ENCODE measurements at regions not wholly inside any gene's neighbourhood (a gene's known extent, or its start where the extent isn't known, plus 50 kb on each side); places are given as distances from the start of the nearest gene placed in this dataset.

DNA sequence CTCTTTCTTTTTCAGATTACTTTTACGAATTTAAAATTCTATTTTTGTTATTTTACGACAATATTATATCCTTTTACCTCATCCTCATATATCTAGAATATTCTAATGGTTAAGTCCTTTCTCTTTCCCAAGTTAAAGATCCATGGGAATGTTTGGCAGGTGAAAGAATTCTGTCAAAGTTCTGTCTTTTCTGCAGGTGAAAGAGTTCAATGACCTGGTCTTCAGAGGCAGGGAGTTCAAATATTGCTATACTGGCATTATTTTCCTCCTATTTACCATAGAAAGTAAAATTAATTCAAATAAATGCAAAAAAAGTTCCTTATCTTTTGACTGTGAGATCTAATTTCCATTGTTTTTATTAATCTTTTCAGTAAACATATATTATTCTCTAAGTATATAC lies 194.3 kb downstream of the ARL4A start:
- H3K27me3 ChIP-seq (ENCODE audit: control insufficient read depth, insufficient read depth, low read length): no peaks in the 10 kb centered on the region
- no peak for DNase-seq (ENCODE audit: low read depth)
- no peak overlapping the region for H3K4me3 ChIP-seq (ENCODE audit: low read depth, low read length)
- no peaks in the 10 kb centered on the region for H3K36me3 ChIP-seq (ENCODE audit: control insufficient read depth, insufficient read depth, low read length)
- TF ChIP-seq, protein P1, sequence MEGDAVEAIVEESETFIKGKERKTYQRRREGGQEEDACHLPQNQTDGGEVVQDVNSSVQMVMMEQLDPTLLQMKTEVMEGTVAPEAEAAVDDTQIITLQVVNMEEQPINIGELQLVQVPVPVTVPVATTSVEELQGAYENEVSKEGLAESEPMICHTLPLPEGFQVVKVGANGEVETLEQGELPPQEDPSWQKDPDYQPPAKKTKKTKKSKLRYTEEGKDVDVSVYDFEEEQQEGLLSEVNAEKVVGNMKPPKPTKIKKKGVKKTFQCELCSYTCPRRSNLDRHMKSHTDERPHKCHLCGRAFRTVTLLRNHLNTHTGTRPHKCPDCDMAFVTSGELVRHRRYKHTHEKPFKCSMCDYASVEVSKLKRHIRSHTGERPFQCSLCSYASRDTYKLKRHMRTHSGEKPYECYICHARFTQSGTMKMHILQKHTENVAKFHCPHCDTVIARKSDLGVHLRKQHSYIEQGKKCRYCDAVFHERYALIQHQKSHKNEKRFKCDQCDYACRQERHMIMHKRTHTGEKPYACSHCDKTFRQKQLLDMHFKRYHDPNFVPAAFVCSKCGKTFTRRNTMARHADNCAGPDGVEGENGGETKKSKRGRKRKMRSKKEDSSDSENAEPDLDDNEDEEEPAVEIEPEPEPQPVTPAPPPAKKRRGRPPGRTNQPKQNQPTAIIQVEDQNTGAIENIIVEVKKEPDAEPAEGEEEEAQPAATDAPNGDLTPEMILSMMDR (IDR thresholded peaks at IDR 0.05; ENCODE audit: insufficient read depth, low read depth, low read length): no peak
- POLR2A ChIA-PET: no interaction called here
- CTCF ChIA-PET: no interaction called here

- Histone ChIP-seq H3K27me3 (ENCODE audit: control insufficient read depth, insufficient read depth, low read length) (no peaks in the 10 kb centered on the region), H3K36me3 (ENCODE audit: control insufficient read depth, insufficient read depth, low read length) (no peaks in the 10 kb centered on the region), H3K4me3 (ENCODE audit: low read depth, low read length) (no peak overlapping the region)
- no peak for DNase-seq (ENCODE audit: low read depth)
- ChIA-PET CTCF (no interaction called here), POLR2A (no interaction called here)
- TF ChIP-seq, protein P1 (IDR thresholded peaks at IDR 0.05; ENCODE audit: insufficient read depth, low read depth, low read length): no peak
Observed at GRCh38 chr7:12882710-12883109, 195.3 kb downstream of the ARL4A start.

GRCh38 chr7:12884033-12884432 lies 196.6 kb downstream of the ARL4A start:
- POLR2A ChIA-PET: no interaction called here
- CTCF ChIA-PET: no interaction called here
- Histone ChIP-seq H3K4me3 (ENCODE audit: low read depth, low read length) (no peak overlapping the region), H3K36me3 (ENCODE audit: control insufficient read depth, insufficient read depth, low read length) (no peaks in the 10 kb centered on the region), H3K27me3 (ENCODE audit: control insufficient read depth, insufficient read depth, low read length) (no peaks in the 10 kb centered on the region)
- DNase-seq (ENCODE audit: low read depth): no peak
- TF ChIP-seq, protein P1 (IDR thresholded peaks at IDR 0.05; ENCODE audit: insufficient read depth, low read depth, low read length): no peak

DNA sequence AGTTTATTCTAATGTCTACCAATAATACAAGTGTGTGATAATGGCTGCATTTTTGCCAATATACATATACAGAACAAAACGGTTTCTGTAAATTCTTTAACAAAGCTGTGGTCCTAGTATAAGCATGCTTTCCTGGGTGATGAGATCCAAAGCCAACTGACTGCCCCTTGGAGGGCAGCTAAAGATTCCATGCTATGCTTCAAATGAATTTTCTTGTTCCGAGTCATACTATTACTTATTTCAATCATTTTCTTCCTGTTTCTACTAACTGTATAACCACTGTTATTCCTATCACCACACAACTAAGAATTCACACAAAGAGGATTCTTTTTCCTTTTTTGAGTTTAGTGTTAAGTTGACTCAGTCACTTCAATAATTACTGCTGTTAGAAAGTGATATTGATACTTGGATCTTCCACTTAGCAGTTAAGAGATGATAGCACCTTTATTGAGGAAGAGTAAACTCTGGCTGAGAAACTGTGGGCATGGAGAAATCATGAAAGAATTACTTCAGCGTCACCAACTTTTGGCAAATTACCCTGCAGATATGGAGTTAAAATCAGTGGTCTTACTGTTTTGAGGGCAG lies 197.5 kb downstream of the ARL4A start:
- DNase-seq (ENCODE audit: low read depth): no peak
- CTCF ChIA-PET: interaction anchor here (1.0 kb wide), 1 partner anchor 16 kb away, joined by 3 read pairs; no protein-coding TSS in a partner anchor

GRCh38 chr7:12888717-12889116 lies 201.3 kb downstream of the ARL4A start:
- Histone ChIP-seq H3K27me3 (ENCODE audit: control insufficient read depth, insufficient read depth, low read length) (no peaks in the 10 kb centered on the region), H3K36me3 (ENCODE audit: control insufficient read depth, insufficient read depth, low read length) (no peaks in the 10 kb centered on the region), H3K4me3 (ENCODE audit: low read depth, low read length) (no peak overlapping the region)
- DNase-seq (ENCODE audit: low read depth): no peak
- ChIA-PET CTCF (interaction anchor here (1.0 kb wide), 1 partner anchor 11 kb away, joined by 3 read pairs; no protein-coding TSS in a partner anchor), POLR2A (no interaction called here)
- TF ChIP-seq, protein P1 (IDR thresholded peaks at IDR 0.05; ENCODE audit: insufficient read depth, low read depth, low read length): no peak

More for the DNA sequence above, 197.5 kb downstream of the ARL4A start:
- no peak overlapping the region for H3K4me3 ChIP-seq (ENCODE audit: low read depth, low read length)
- no peaks in the 10 kb centered on the region for H3K36me3 ChIP-seq (ENCODE audit: control insufficient read depth, insufficient read depth, low read length)
- H3K27me3 ChIP-seq (ENCODE audit: control insufficient read depth, insufficient read depth, low read length): no peaks in the 10 kb centered on the region
- POLR2A ChIA-PET: no interaction called here
- TF ChIP-seq, protein P1 (IDR thresholded peaks at IDR 0.05; ENCODE audit: insufficient read depth, low read depth, low read length): no peak

Data from BJ (cell line).